OCI-LY1 (cell line): ENCODE measurements at regions not wholly inside any gene's neighbourhood (a gene's known extent, or its start where the extent isn't known, plus 50 kb on each side); places are given as distances from the start of the nearest gene placed in this dataset.

Source experiments
- H2AFZ ChIP-seq: fragments of 200-600 bp; sonication (generic), shearing (Covaris generic); 2 replicates; pipeline ENCODE4 v1.6.0; 2014; ENCODE audit warnings: antibody characterized with exemption, mild to moderate bottlenecking, low read length
- H3F3A ChIP-seq: fragments of 200-600 bp; sonication (generic), shearing (Covaris generic); 2 replicates; pipeline ENCODE4 v1.6.0; 2014; ENCODE audit warnings: mild to moderate bottlenecking, antibody characterized with exemption, low read length, moderate library complexity; ENCODE audit not compliant: insufficient read depth
- H3K27ac ChIP-seq: fragments of 200-600 bp; sonication (generic); 2 replicates; pipeline ENCODE4 v1.5.1; 2014; ENCODE audit warnings: low read length, mixed run types, mild to moderate bottlenecking, low read depth; ENCODE audit not compliant: poor library complexity, severe bottlenecking
- H3K27me3 ChIP-seq: fragments of 200-600 bp; sonication (generic); 2 replicates; pipeline ENCODE4 v1.6.0; 2014; ENCODE audit warnings: antibody characterized with exemption, mild to moderate bottlenecking, low read length, moderate library complexity; ENCODE audit not compliant: insufficient read depth
- H3K36me3 ChIP-seq: fragments of 200-600 bp; sonication (generic); 2 replicates; pipeline ENCODE4 v1.6.1; 2014; ENCODE audit warnings: mild to moderate bottlenecking, antibody characterized with exemption, low read length, moderate library complexity, mixed read lengths; ENCODE audit not compliant: insufficient read depth
- H3K4me1 ChIP-seq: fragments of 200-600 bp; sonication (generic); 2 replicates; pipeline ENCODE4 v1.5.1; 2014; ENCODE audit warnings: mild to moderate bottlenecking, low read length, moderate library complexity; ENCODE audit not compliant: insufficient read depth, severe bottlenecking
- H3K4me2 ChIP-seq: fragments of 200-600 bp; sonication (generic), shearing (Covaris generic); 2 replicates; pipeline ENCODE4 v1.6.1; 2014; ENCODE audit warnings: low read length
- H3K4me3 ChIP-seq: fragments of 200-600 bp; sonication (generic); 2 replicates; pipeline ENCODE4 v1.5.1; 2014; ENCODE audit warnings: low read length, low read depth, mild to moderate bottlenecking, mixed read lengths; ENCODE audit not compliant: poor library complexity, severe bottlenecking
- H3K79me2 ChIP-seq: fragments of 200-600 bp; shearing (Covaris generic); 2 replicates; pipeline ENCODE4 v1.6.1; 2016; ENCODE audit warnings: mixed run types, low read length, mixed read lengths; ENCODE audit not compliant: insufficient read depth
- H3K9ac ChIP-seq: fragments of 200-600 bp; sonication (generic), shearing (Covaris generic); 2 replicates; pipeline ENCODE4 v1.6.1; 2014; ENCODE audit warnings: mild to moderate bottlenecking, low read length, mixed read lengths
- H3K9me2 ChIP-seq: fragments of 200-600 bp; sonication (generic), shearing (Covaris generic); 2 replicates; pipeline ENCODE4 v1.6.1; 2014; ENCODE audit warnings: low read depth, mild to moderate bottlenecking, low read length, mixed read lengths
- H3K9me3 ChIP-seq: fragments of 200-600 bp; shearing (Covaris generic); 2 replicates; pipeline ENCODE4 v1.6.1; 2014; ENCODE audit warnings: low read length, mixed read lengths
- H4K20me1 ChIP-seq: fragments of 200-600 bp; sonication (generic), shearing (Covaris generic); 2 replicates; pipeline ENCODE4 v1.6.0; 2016; ENCODE audit warnings: mild to moderate bottlenecking, low read length; ENCODE audit not compliant: insufficient read depth
- EZH2 ChIP-seq: fragments of 200-600 bp; sonication (generic), shearing (Covaris generic); IDR thresholded peaks from 2 replicates; pipeline ENCODE4 v1.8.0; 2017; ENCODE audit warnings: borderline replicate concordance, mixed run types, mild to moderate bottlenecking, antibody characterized with exemption, low read length, moderate library complexity, mixed read lengths
- TF ChIP-seq, protein P1 (sequence below): fragments of 200-600 bp; sonication (generic), shearing (Covaris generic); IDR thresholded peaks from 2 replicates; pipeline ENCODE4 v1.5.1; 2017; ENCODE audit warnings: mild to moderate bottlenecking, antibody characterized with exemption, low read length, moderate library complexity, mixed read lengths

DNA sequence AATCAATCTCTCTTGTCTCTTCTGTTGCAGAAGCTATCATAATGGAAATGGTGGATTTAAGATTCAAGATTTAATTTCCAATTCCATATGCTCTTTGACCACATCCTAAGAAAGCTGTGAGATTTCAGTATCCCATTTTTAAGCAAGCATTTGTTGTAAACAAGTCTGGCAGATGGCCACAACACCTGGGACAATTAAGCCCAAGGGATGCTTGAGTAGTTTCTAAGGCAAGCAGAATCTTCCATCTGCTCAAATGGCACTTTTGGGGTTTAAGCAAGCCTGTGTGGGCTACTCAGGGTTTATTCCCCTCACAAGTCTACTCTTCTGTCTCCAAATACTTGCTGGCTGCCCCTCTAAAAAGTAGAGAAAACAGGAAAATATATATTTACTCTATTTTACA is 304.7 kb upstream of the SYT1 start:
- Histone ChIP-seq H3K36me3 (no peaks in the 10 kb centered on the region), H3K4me1 (no peaks in the 10 kb centered on the region), H3F3A (no peaks in the 10 kb centered on the region), H3K79me2 (no peaks in the 10 kb centered on the region), H3K27me3 (no peaks in the 10 kb centered on the region), H3K27ac (no peak overlapping the region), H3K9me3 (no peaks in the 10 kb centered on the region), H3K4me3 (no peak overlapping the region), H3K9me2 (no peaks in the 10 kb centered on the region), H3K9ac (no peak overlapping the region), H4K20me1 (no peaks in the 10 kb centered on the region), H2AFZ (no peak overlapping the region), H3K4me2 (no peak overlapping the region)
- no peak for TF ChIP-seq EZH2
- TF ChIP-seq, protein P1, sequence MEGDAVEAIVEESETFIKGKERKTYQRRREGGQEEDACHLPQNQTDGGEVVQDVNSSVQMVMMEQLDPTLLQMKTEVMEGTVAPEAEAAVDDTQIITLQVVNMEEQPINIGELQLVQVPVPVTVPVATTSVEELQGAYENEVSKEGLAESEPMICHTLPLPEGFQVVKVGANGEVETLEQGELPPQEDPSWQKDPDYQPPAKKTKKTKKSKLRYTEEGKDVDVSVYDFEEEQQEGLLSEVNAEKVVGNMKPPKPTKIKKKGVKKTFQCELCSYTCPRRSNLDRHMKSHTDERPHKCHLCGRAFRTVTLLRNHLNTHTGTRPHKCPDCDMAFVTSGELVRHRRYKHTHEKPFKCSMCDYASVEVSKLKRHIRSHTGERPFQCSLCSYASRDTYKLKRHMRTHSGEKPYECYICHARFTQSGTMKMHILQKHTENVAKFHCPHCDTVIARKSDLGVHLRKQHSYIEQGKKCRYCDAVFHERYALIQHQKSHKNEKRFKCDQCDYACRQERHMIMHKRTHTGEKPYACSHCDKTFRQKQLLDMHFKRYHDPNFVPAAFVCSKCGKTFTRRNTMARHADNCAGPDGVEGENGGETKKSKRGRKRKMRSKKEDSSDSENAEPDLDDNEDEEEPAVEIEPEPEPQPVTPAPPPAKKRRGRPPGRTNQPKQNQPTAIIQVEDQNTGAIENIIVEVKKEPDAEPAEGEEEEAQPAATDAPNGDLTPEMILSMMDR, result no peak

DNA sequence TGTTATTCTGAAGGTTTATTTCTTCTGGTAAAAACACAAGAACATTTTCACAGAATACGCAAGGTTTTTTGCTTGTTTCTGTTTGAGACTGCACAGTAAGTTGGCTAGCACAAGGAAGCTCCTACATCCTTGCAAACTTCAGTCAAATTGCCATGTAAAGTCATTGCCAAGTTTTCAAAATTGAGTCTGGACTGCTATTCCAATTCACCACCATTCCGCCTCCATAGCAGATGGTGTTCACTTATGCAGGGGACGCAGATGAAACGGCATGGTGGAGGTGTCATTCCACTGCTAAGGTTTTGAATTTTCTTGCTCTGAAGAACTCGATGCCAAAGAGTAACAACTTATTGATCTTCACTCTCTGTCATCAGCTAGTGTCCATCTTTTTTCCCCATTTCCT is 303.9 kb upstream of the SYT1 start:
- Histone ChIP-seq H3K4me2 (no peak overlapping the region), H3K79me2 (no peaks in the 10 kb centered on the region), H3K9me3 (no peaks in the 10 kb centered on the region), H3K4me1 (no peaks in the 10 kb centered on the region), H3F3A (no peaks in the 10 kb centered on the region), H2AFZ (no peak overlapping the region), H3K4me3 (no peak overlapping the region), H3K9ac (no peak overlapping the region), H3K9me2 (no peaks in the 10 kb centered on the region), H3K36me3 (no peaks in the 10 kb centered on the region), H3K27me3 (no peaks in the 10 kb centered on the region), H4K20me1 (no peaks in the 10 kb centered on the region), H3K27ac (no peak overlapping the region)
- no peak for TF ChIP-seq EZH2
- TF ChIP-seq, protein P1, result no peak

DNA sequence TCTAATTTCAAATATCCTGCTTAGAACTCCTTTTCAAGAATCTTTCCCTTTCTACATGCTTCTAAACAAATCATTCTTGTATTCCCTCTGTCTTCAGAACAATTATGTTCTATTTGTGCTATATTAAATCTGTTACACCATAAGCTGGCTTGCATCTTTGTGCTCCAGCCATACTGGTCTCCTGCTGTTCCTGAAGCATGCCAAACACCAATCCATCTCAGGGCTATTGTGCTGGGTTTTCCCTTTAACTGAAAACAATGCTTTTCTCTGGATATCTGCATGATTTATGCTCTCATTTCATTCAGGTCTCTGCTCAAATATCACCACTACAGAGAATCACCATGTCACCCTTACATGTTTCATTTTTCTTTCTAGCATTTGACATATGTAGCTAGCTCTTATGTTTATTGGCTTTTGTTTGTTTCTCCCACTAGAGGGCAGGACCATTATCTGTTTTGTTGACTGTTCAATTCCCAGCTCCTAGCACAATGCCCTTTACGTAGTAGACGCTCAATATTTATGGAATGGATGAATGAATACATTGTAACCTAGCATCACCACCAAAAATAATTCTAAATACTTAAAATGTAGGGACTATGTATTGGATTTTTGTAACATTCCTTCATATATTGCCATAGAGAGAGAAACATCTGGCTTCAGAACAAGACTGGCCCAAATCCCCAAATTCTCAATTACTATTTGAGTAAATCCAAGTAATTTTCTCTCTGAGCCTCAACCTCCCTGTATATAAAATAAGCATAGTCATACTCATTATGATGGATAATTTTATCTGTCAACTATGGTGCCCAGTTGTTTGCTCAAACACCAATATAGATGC is 302.0 kb upstream of the SYT1 start:
- H3K36me3 ChIP-seq, result no peaks in the 10 kb centered on the region
- no peaks in the 10 kb centered on the region for H3K9me3 ChIP-seq
- no peaks in the 10 kb centered on the region for H3K79me2 ChIP-seq
- H3K4me1 ChIP-seq, result no peaks in the 10 kb centered on the region
- no peak overlapping the region for H3K4me2 ChIP-seq
- H4K20me1 ChIP-seq, result no peaks in the 10 kb centered on the region
- TF ChIP-seq, protein P1, result peak; percentile 32; the same call in 1 of the 2 replicates
- no peak for TF ChIP-seq EZH2
- H3K9me2 ChIP-seq, result no peaks in the 10 kb centered on the region
- H2AFZ ChIP-seq, result no peak overlapping the region
- H3K9ac ChIP-seq, result no peak overlapping the region
- no peak overlapping the region for H3K4me3 ChIP-seq
- H3F3A ChIP-seq, result no peaks in the 10 kb centered on the region
- no peak overlapping the region for H3K27ac ChIP-seq
- no peaks in the 10 kb centered on the region for H3K27me3 ChIP-seq
